Common myeloid progenitor, CD34-positive (primary cell): ENCODE measurements at regions not wholly inside any gene's neighbourhood (a gene's known extent, or its start where the extent isn't known, plus 50 kb on each side); places are given as distances from the start of the nearest gene placed in this dataset.
"Not testable (repeated sequence)": the region's sequence is repeated elsewhere in the genome, so short reads cannot be mapped to it uniquely, and the experiment has no call there.

Source experiments
- CTCF ChIA-PET: fragments of 350-600 bp; sonication (Branson Sonifier 250); formaldehyde crosslinking; loops from one replicate; lab custom pipeline; 2021; ENCODE audit warnings: antibody characterized with exemption; lab: Charles Lee
- POLR2A ChIA-PET: fragments of 350-600 bp; sonication (Branson Sonifier 250); formaldehyde crosslinking; loops from one replicate; lab custom pipeline; 2021; ENCODE audit warnings: antibody characterized with exemption; lab: Charles Lee
- DNase-seq, 3 donors: peaks; one replicate each; pipeline versions ENCODE4 v3.0.0 to v3.0.0-alpha.2; 2013
- H3K27ac ChIP-seq, 2 experiments: 1 replicate in 1 of 2; 2 replicates in 1 of 2; pipeline ENCODE4 v1.7.0; 2013; ENCODE audit warnings: inconsistent platforms in 2 of 2, low read length in 2 of 2, mild to moderate bottlenecking in 2 of 2, low read depth in 1 of 2, moderate library complexity in 1 of 2; ENCODE audit not compliant: severe bottlenecking in 2 of 2, insufficient read depth in 1 of 2, poor library complexity in 1 of 2
- H3K27me3 ChIP-seq, 5 experiments: replicated peaks in 2 of 5; 1 replicate in 3 of 5; 2 replicates in 2 of 5; pipeline versions ENCODE4 v1.6.1 to v1.7.0; 2013; ENCODE audit warnings: low read length in 4 of 5, mild to moderate bottlenecking in 2 of 5, moderate library complexity in 2 of 5, inconsistent platforms in 1 of 5; ENCODE audit not compliant: insufficient read depth in 5 of 5, control insufficient read depth in 4 of 5
- H3K36me3 ChIP-seq, 4 experiments: 1 replicate in 2 of 4; 2 replicates in 2 of 4; pipeline versions ENCODE4 v1.6.1 to v1.7.0; 2013; ENCODE audit warnings: low read length in 3 of 4, control low read depth in 1 of 4, mild to moderate bottlenecking in 1 of 4; ENCODE audit not compliant: control insufficient read depth in 4 of 4, insufficient read depth in 4 of 4
- H3K4me1 ChIP-seq, 4 experiments: 1 replicate in 3 of 4; 2 replicates in 1 of 4; pipeline versions ENCODE4 v1.6.1 to v1.7.1; 2013; ENCODE audit warnings: low read length in 3 of 4, mild to moderate bottlenecking in 3 of 4, control low read depth in 1 of 4, inconsistent platforms in 1 of 4, moderate library complexity in 1 of 4; ENCODE audit not compliant: control insufficient read depth in 4 of 4, insufficient read depth in 4 of 4; ENCODE audit errors: control extremely low read depth in 1 of 4
- H3K4me3 ChIP-seq, 7 experiments: 1 replicate in 4 of 7; 2 replicates in 3 of 7; pipeline versions ENCODE4 v1.5.1 to v1.7.0; 2013; ENCODE audit warnings: mild to moderate bottlenecking in 7 of 7, low read length in 6 of 7, moderate library complexity in 6 of 7, inconsistent platforms in 2 of 7, low read depth in 2 of 7, control low read depth in 1 of 7; ENCODE audit not compliant: insufficient read depth in 4 of 7, control insufficient read depth in 1 of 7; ENCODE audit errors: extremely low read depth in 1 of 7
- H3K9me3 ChIP-seq, 5 experiments: 1 replicate in 4 of 5; 2 replicates in 1 of 5; pipeline versions ENCODE4 v1.6.1 to v1.7.1; 2013; ENCODE audit warnings: low read length in 4 of 5, mild to moderate bottlenecking in 2 of 5, inconsistent platforms in 1 of 5, low read depth in 1 of 5, moderate library complexity in 1 of 5; ENCODE audit not compliant: control insufficient read depth in 4 of 5, insufficient read depth in 2 of 5; ENCODE audit errors: control extremely low read depth in 1 of 5
- WGBS: methylation state at CpG from one replicate; pipeline ENCODE4 v1.1.5; 2013; ENCODE audit not compliant: insufficient coverage; 5-methylcytosine and 5-hydroxymethylcytosine counted together

GRCh38 chr7:32762925-32763293, 128.7 kb downstream of the KBTBD2 start:
- H3K4me3 ChIP-seq: peak overlapping the region in 5 of 7 experiments; percentile 42 to 74 (median 61)
- no peaks in the 10 kb centered on the region for H3K9me3 ChIP-seq
- H3K4me1 ChIP-seq: peaks cover 5 to 20% (median 16%) of the 10 kb centered on the region in 4 experiments
- ChIA-PET CTCF (interaction anchor here (1.1 to 1.4 kb wide), 2 partner anchors 71 to 194 kb away, joined by 4 to 5 read pairs; partner anchors contain the start of gene FKBP9), POLR2A (interaction anchor here (0.7 kb wide), 1 partner anchor 71 kb away, joined by 3 read pairs; no protein-coding TSS in a partner anchor)
- H3K36me3 ChIP-seq: peaks cover 0 to 2% (median 0%) of the 10 kb centered on the region in 4 experiments
- 2% methylated on average over 21 of the region's 23 CpGs for WGBS
- peaks cover 2 to 40% (median 18%) of the 10 kb centered on the region in 5 experiments for H3K27me3 ChIP-seq
- DNase-seq: peak in 1 of 3 donors; percentile 28
- no peak overlapping the region for H3K27ac ChIP-seq

- DNase-seq: peak in 2 of 3 donors; percentile 11 to 54
- H3K27ac ChIP-seq, H3K36me3 ChIP-seq, H3K9me3 ChIP-seq: not testable (repeated sequence)
- ChIA-PET CTCF (interaction anchor here (0.8 to 1.4 kb wide), 3 partner anchors 11 to 195 kb away, joined by 3 to 5 read pairs (median 4); partner anchors contain the start of gene FKBP9), POLR2A (interaction anchor here (0.7 to 1.2 kb wide), 2 partner anchors 33 to 70 kb away, joined by 3 read pairs; no protein-coding TSS in a partner anchor)
- Histone ChIP-seq H3K4me1 (peaks cover 5 to 20% (median 16%) of the 10 kb centered on the region in 4 experiments), H3K4me3 (peak overlapping the region in 5 of 7 experiments; percentile 42 to 74 (median 61)), H3K27me3 (peaks cover 2 to 40% (median 18%) of the 10 kb centered on the region in 5 experiments)
- WGBS: 3% methylated on average over 13 of the region's 29 CpGs
These were observed 129.2 kb downstream of the KBTBD2 start for GRCh38 chr7:32762206-32762924.

GRCh38 chr7:32761451-32762205, 129.9 kb downstream of the KBTBD2 start:
- Histone ChIP-seq H3K9me3 (no peaks in the 10 kb centered on the region), H3K27me3 (peaks cover 2 to 40% (median 18%) of the 10 kb centered on the region in 5 experiments), H3K4me3 (peak overlapping the region in 5 of 7 experiments; percentile 42 to 74 (median 61)), H3K36me3 (peaks cover 0 to 2% (median 0%) of the 10 kb centered on the region in 4 experiments), H3K4me1 (peaks cover 5 to 20% (median 16%) of the 10 kb centered on the region in 4 experiments), H3K27ac (no peak overlapping the region)
- POLR2A ChIA-PET: interaction anchor here (1.2 kb wide), 1 partner anchor 33 kb away, joined by 3 read pairs; no protein-coding TSS in a partner anchor
- CTCF ChIA-PET: interaction anchor here (0.8 to 1.4 kb wide), 3 partner anchors 10 to 195 kb away, joined by 3 to 5 read pairs (median 4); partner anchors contain the start of gene FKBP9
- 10% methylated on average over 31 of the region's 46 CpGs for WGBS
- peak in 2 of 3 donors; percentile 31 to 54 for DNase-seq

GRCh38 chr7:32760755-32761154, 130.8 kb downstream of the KBTBD2 start:
- H3K27ac ChIP-seq, POLR2A ChIA-PET, H3K9me3 ChIP-seq, DNase-seq, H3K36me3 ChIP-seq, CTCF ChIA-PET: not testable (repeated sequence)
- 95% methylated on average over 4 of the region's 5 CpGs for WGBS
- Histone ChIP-seq H3K4me1 (peaks cover 5 to 20% (median 16%) of the 10 kb centered on the region in 4 experiments), H3K27me3 (peaks cover 2 to 40% (median 18%) of the 10 kb centered on the region in 5 experiments), H3K4me3 (peak overlapping the region in 1 of 7 experiments; percentile 61)

- H3K27ac ChIP-seq, H3K9me3 ChIP-seq, POLR2A ChIA-PET, H3K36me3 ChIP-seq, CTCF ChIA-PET, DNase-seq, H3K4me3 ChIP-seq: not testable (repeated sequence)
- Histone ChIP-seq H3K4me1 (peaks cover 5 to 20% (median 16%) of the 10 kb centered on the region in 4 experiments), H3K27me3 (peaks cover 2 to 40% (median 18%) of the 10 kb centered on the region in 5 experiments)
- WGBS: 100% methylated on average over 2 of the region's 3 CpGs
These were observed 131.7 kb downstream of the KBTBD2 start for GRCh38 chr7:32759859-32760258.

GRCh38 chr7:32753872-32754271, 137.7 kb downstream of the KBTBD2 start:
- H3K27ac ChIP-seq, H3K9me3 ChIP-seq, H3K4me1 ChIP-seq, H3K4me3 ChIP-seq, H3K27me3 ChIP-seq, H3K36me3 ChIP-seq, DNase-seq, CTCF ChIA-PET: not testable (repeated sequence)
- POLR2A ChIA-PET: interaction anchor here (0.6 kb wide), 1 partner anchor 194 kb away, joined by 3 read pairs; no protein-coding TSS in a partner anchor
- 99% methylated on average over 13 of the region's 29 CpGs for WGBS
